ENCODE measurements at regions not wholly inside any gene's neighbourhood (a gene's known extent, or its start where the extent isn't known, plus 50 kb on each side); places are given as distances from the start of the nearest gene placed in this dataset.

DNA sequence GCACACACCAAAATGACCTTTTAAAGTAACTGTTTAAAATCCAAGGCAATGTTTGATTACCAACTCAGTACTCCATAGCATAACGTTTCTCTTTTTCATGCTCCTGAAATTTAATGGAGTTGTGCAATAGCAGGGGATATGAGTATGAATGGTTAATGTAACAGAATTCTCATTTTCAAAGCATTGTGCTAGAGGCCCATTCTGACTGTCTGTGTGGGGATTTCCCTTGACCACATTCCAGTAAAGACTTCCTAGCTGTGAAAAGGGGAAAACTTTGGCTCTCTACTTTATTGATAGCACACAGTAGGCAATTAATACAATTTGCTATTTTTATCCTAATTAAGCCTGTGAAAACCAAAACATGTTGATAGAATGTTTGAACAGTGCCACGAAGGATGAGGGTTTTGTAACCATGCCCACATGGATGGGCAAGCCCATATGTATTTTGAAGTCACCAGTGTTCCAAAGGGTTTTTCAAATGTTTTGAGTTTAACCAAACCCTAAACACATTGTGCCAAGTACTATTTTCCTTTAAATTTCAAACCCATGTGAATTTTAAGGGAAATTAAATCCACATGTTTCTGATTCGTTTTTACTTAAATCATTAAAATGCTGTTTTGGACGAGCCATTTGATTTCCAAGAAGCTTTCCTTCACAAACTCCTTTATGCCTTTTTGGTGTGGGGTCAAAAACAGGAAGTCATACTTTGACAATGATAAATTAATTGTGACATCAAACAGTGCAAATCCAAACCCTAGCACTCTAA lies 261.2 kb downstream of the SHOX2 start:
- Histone ChIP-seq H3K27me3 (ENCODE audit: control insufficient read depth, insufficient read depth, low read length) (no peaks in the 10 kb centered on the region), H3K9me3 (ENCODE audit: control insufficient read depth, insufficient read depth, low read length) (no peaks in the 10 kb centered on the region), H3K36me3 (ENCODE audit: control insufficient read depth, insufficient read depth, low read length) (no peaks in the 10 kb centered on the region), H3K4me3 (ENCODE audit: low read depth, low read length) (no peak overlapping the region), H3K9ac (ENCODE audit: low read depth, low read length) (no peak overlapping the region), H3K4me1 (ENCODE audit: control insufficient read depth, insufficient read depth, low read length) (no peaks in the 10 kb centered on the region)

GRCh38 chr3:157844216-157844615 lies 262.0 kb downstream of the SHOX2 start:
- H3K4me1 ChIP-seq (ENCODE audit: control insufficient read depth, insufficient read depth, low read length), result no peaks in the 10 kb centered on the region
- H3K27me3 ChIP-seq (ENCODE audit: control insufficient read depth, insufficient read depth, low read length), result no peaks in the 10 kb centered on the region
- H3K9ac ChIP-seq (ENCODE audit: low read depth, low read length), result no peak overlapping the region
- H3K36me3 ChIP-seq (ENCODE audit: control insufficient read depth, insufficient read depth, low read length), result no peaks in the 10 kb centered on the region
- H3K4me3 ChIP-seq (ENCODE audit: low read depth, low read length), result no peak overlapping the region
- no peaks in the 10 kb centered on the region for H3K9me3 ChIP-seq (ENCODE audit: control insufficient read depth, insufficient read depth, low read length)

- no peaks in the 10 kb centered on the region for H3K27me3 ChIP-seq (ENCODE audit: control insufficient read depth, insufficient read depth, low read length)
- no peaks in the 10 kb centered on the region for H3K9me3 ChIP-seq (ENCODE audit: control insufficient read depth, insufficient read depth, low read length)
- H3K4me1 ChIP-seq (ENCODE audit: control insufficient read depth, insufficient read depth, low read length), result no peaks in the 10 kb centered on the region
- no peak overlapping the region for H3K9ac ChIP-seq (ENCODE audit: low read depth, low read length)
- no peaks in the 10 kb centered on the region for H3K36me3 ChIP-seq (ENCODE audit: control insufficient read depth, insufficient read depth, low read length)
- no peak overlapping the region for H3K4me3 ChIP-seq (ENCODE audit: low read depth, low read length)
Measured at GRCh38 chr3:157841029-157841428, 265.2 kb downstream of the SHOX2 start.

- Histone ChIP-seq H3K9ac (ENCODE audit: low read depth, low read length) (no peak overlapping the region), H3K27me3 (ENCODE audit: control insufficient read depth, insufficient read depth, low read length) (no peaks in the 10 kb centered on the region), H3K9me3 (ENCODE audit: control insufficient read depth, insufficient read depth, low read length) (no peaks in the 10 kb centered on the region), H3K36me3 (ENCODE audit: control insufficient read depth, insufficient read depth, low read length) (no peaks in the 10 kb centered on the region), H3K4me3 (ENCODE audit: low read depth, low read length) (no peak overlapping the region), H3K4me1 (ENCODE audit: control insufficient read depth, insufficient read depth, low read length) (no peaks in the 10 kb centered on the region)
Measured at GRCh38 chr3:157840564-157840963, 265.7 kb downstream of the SHOX2 start.

GRCh38 chr3:157838457-157838856 lies 267.8 kb downstream of the SHOX2 start:
- H3K27me3 ChIP-seq (ENCODE audit: control insufficient read depth, insufficient read depth, low read length), result no peaks in the 10 kb centered on the region
- H3K9ac ChIP-seq (ENCODE audit: low read depth, low read length), result no peak overlapping the region
- no peaks in the 10 kb centered on the region for H3K9me3 ChIP-seq (ENCODE audit: control insufficient read depth, insufficient read depth, low read length)
- no peaks in the 10 kb centered on the region for H3K36me3 ChIP-seq (ENCODE audit: control insufficient read depth, insufficient read depth, low read length)
- no peak overlapping the region for H3K4me3 ChIP-seq (ENCODE audit: low read depth, low read length)
- H3K4me1 ChIP-seq (ENCODE audit: control insufficient read depth, insufficient read depth, low read length), result no peaks in the 10 kb centered on the region

GRCh38 chr3:157837336-157837735 lies 268.9 kb downstream of the SHOX2 start:
- no peaks in the 10 kb centered on the region for H3K9me3 ChIP-seq (ENCODE audit: control insufficient read depth, insufficient read depth, low read length)
- H3K9ac ChIP-seq (ENCODE audit: low read depth, low read length), result no peak overlapping the region
- no peak overlapping the region for H3K4me3 ChIP-seq (ENCODE audit: low read depth, low read length)
- no peaks in the 10 kb centered on the region for H3K4me1 ChIP-seq (ENCODE audit: control insufficient read depth, insufficient read depth, low read length)
- H3K27me3 ChIP-seq (ENCODE audit: control insufficient read depth, insufficient read depth, low read length), result no peaks in the 10 kb centered on the region
- H3K36me3 ChIP-seq (ENCODE audit: control insufficient read depth, insufficient read depth, low read length), result no peaks in the 10 kb centered on the region

- no peak overlapping the region for H3K9ac ChIP-seq (ENCODE audit: low read depth, low read length)
- no peaks in the 10 kb centered on the region for H3K9me3 ChIP-seq (ENCODE audit: control insufficient read depth, insufficient read depth, low read length)
- no peak overlapping the region for H3K4me3 ChIP-seq (ENCODE audit: low read depth, low read length)
- no peaks in the 10 kb centered on the region for H3K27me3 ChIP-seq (ENCODE audit: control insufficient read depth, insufficient read depth, low read length)
- no peaks in the 10 kb centered on the region for H3K4me1 ChIP-seq (ENCODE audit: control insufficient read depth, insufficient read depth, low read length)
- no peaks in the 10 kb centered on the region for H3K36me3 ChIP-seq (ENCODE audit: control insufficient read depth, insufficient read depth, low read length)
Measured at GRCh38 chr3:157836022-157836421, 270.2 kb downstream of the SHOX2 start.

DNA sequence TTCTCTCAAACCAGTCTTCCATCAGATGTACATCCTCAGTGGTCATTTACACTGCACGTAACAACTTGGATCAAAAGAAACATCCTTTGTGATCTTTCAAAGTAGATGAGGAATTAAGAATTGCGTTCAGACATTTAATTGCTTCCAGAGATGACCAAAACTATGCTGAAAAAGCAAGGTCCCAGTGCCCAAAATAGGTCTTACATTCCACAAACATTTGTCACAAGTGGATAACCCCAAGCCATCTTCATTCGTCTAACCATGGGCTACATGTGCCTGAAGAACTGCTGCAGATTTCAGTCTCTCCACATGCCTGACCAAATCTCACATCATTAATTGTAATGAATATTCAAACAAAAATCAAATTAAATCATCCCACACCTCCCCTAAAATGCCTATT lies 273.6 kb downstream of the SHOX2 start:
- Histone ChIP-seq H3K9me3 (ENCODE audit: control insufficient read depth, insufficient read depth, low read length) (no peaks in the 10 kb centered on the region), H3K9ac (ENCODE audit: low read depth, low read length) (no peak overlapping the region), H3K4me1 (ENCODE audit: control insufficient read depth, insufficient read depth, low read length) (no peaks in the 10 kb centered on the region), H3K36me3 (ENCODE audit: control insufficient read depth, insufficient read depth, low read length) (no peaks in the 10 kb centered on the region), H3K27me3 (ENCODE audit: control insufficient read depth, insufficient read depth, low read length) (no peaks in the 10 kb centered on the region), H3K4me3 (ENCODE audit: low read depth, low read length) (no peak overlapping the region)

DNA sequence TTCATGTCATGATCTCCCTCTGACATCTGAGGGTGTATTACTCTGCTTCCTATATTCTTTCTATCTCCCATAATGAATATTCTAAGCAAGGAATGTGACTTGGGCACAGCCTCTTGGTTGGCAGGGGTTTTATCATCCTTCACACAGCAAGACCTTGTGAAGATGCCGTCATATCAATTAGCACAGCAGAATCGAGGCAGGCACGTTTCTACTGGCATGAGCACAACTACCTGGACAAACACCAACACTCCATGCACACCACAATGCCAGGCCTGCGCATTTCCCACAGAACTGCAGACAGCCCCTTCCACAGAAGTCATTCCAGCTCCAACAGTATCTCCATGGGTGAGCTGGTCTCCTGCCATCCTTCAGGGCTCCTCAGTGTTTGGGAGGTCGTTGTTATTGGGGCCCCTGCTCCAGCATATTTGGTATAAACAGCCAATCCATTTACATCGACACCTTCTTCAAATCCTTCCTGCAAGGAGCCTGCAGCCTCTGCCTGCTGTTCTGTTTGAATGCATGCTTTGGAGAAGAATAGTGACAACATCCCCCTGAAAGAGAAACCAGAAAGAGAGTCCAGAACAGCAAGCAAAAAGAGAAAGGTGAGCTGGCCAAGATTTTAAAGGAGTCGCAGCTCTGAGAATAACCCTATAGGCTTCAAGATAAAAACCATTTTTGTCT lies 275.5 kb downstream of the SHOX2 start:
- no peaks in the 10 kb centered on the region for H3K36me3 ChIP-seq (ENCODE audit: control insufficient read depth, insufficient read depth, low read length)
- H3K9me3 ChIP-seq (ENCODE audit: control insufficient read depth, insufficient read depth, low read length), result no peaks in the 10 kb centered on the region
- H3K27me3 ChIP-seq (ENCODE audit: control insufficient read depth, insufficient read depth, low read length), result no peaks in the 10 kb centered on the region
- H3K4me1 ChIP-seq (ENCODE audit: control insufficient read depth, insufficient read depth, low read length), result no peaks in the 10 kb centered on the region
- H3K9ac ChIP-seq (ENCODE audit: low read depth, low read length), result peak overlapping the region; percentile 48
- H3K4me3 ChIP-seq (ENCODE audit: low read depth, low read length), result no peak overlapping the region

DNA sequence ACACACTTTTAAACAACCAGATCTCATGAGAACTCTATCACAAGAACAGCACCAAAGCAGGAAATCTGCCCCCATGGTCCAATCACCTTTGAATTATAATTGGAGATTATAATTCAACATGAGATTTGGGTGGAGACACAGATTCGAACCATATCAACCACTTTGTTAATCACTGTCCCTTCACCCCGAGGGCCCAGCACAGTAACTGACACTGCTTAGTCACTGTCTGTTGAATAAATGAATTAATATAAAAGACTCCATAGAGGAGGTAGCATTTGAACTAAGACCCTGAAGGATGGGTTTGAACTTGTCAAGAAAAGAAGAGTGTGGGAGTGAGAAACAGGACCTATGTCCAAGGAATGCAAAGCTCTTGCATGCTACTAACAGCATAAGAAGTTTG lies 276.4 kb downstream of the SHOX2 start:
- no peaks in the 10 kb centered on the region for H3K36me3 ChIP-seq (ENCODE audit: control insufficient read depth, insufficient read depth, low read length)
- no peak overlapping the region for H3K9ac ChIP-seq (ENCODE audit: low read depth, low read length)
- H3K9me3 ChIP-seq (ENCODE audit: control insufficient read depth, insufficient read depth, low read length), result no peaks in the 10 kb centered on the region
- H3K27me3 ChIP-seq (ENCODE audit: control insufficient read depth, insufficient read depth, low read length), result no peaks in the 10 kb centered on the region
- H3K4me1 ChIP-seq (ENCODE audit: control insufficient read depth, insufficient read depth, low read length), result no peaks in the 10 kb centered on the region
- no peak overlapping the region for H3K4me3 ChIP-seq (ENCODE audit: low read depth, low read length)

- H3K4me3 ChIP-seq (ENCODE audit: low read depth, low read length), result no peak overlapping the region
- H3K4me1 ChIP-seq (ENCODE audit: control insufficient read depth, insufficient read depth, low read length), result peaks cover 10% of the 10 kb centered on the region
- no peak overlapping the region for H3K9ac ChIP-seq (ENCODE audit: low read depth, low read length)
- no peaks in the 10 kb centered on the region for H3K9me3 ChIP-seq (ENCODE audit: control insufficient read depth, insufficient read depth, low read length)
- H3K36me3 ChIP-seq (ENCODE audit: control insufficient read depth, insufficient read depth, low read length), result no peaks in the 10 kb centered on the region
- no peaks in the 10 kb centered on the region for H3K27me3 ChIP-seq (ENCODE audit: control insufficient read depth, insufficient read depth, low read length)
Measured at GRCh38 chr3:157824281-157824680, 281.9 kb downstream of the SHOX2 start.

- Histone ChIP-seq H3K27me3 (ENCODE audit: control insufficient read depth, insufficient read depth, low read length) (no peaks in the 10 kb centered on the region), H3K4me3 (ENCODE audit: low read depth, low read length) (no peak overlapping the region), H3K9me3 (ENCODE audit: control insufficient read depth, insufficient read depth, low read length) (no peaks in the 10 kb centered on the region), H3K4me1 (ENCODE audit: control insufficient read depth, insufficient read depth, low read length) (peaks cover 10% of the 10 kb centered on the region), H3K36me3 (ENCODE audit: control insufficient read depth, insufficient read depth, low read length) (no peaks in the 10 kb centered on the region), H3K9ac (ENCODE audit: low read depth, low read length) (no peak overlapping the region)
Measured at GRCh38 chr3:157823050-157823449, 283.2 kb downstream of the SHOX2 start.

All from iPS-15b (cell line).